OCI-LY7 (cell line): ENCODE measurements at regions not wholly inside any gene's neighbourhood (a gene's known extent, or its start where the extent isn't known, plus 50 kb on each side); places are given as distances from the start of the nearest gene placed in this dataset.

Source experiments
- CTCF ChIP-seq: fragments of 200-600 bp; sonication (generic); conservative IDR thresholded peaks from 2 replicates; pipeline ENCODE4 v1.5.1; 2014; ENCODE audit warnings: mild to moderate bottlenecking, antibody characterized with exemption, low read length, moderate library complexity, mixed read lengths
- EZH2phosphoT487 ChIP-seq: fragments of 200-600 bp; sonication (generic); IDR thresholded peaks from 2 replicates; pipeline ENCODE4 v1.6.1; 2018; ENCODE audit warnings: low read depth, borderline replicate concordance, mild to moderate bottlenecking, mixed run types, antibody characterized with exemption, low read length, moderate library complexity, mixed read lengths

- TF ChIP-seq EZH2phosphoT487, result no peak
- no peak for TF ChIP-seq CTCF
These were observed 272.8 kb upstream of the RORA start for GRCh38 chr15:61501815-61502389.
